Gastrocnemius medialis (tissue), 4 donors: ENCODE measurements at regions not wholly inside any gene's neighbourhood (a gene's known extent, or its start where the extent isn't known, plus 50 kb on each side); places are given as distances from the start of the nearest gene placed in this dataset.
A peak's percentile ranks its signal among the peaks of the same experiment; 100 is the strongest.

Experiments used
- ATAC-seq, 2 donors: fragments of 150-250 bp; one replicate each; pipeline ENCODE4 v1.9.1; 2016
- DNase-seq, 2 donors: peaks; one replicate each; pipeline ENCODE4 v3.0.0-alpha.2; 2019
- H3K27ac ChIP-seq, 4 donors: fragments of 200-600 bp; sonication (generic); 1 replicate in 1 of 4; 2 replicates in 3 of 4; pipeline ENCODE4 v1.5.1; 2016 to 2018; ENCODE audit warnings: mild to moderate bottlenecking in 2 of 4, moderate library complexity in 1 of 4
- H3K27me3 ChIP-seq, 3 donors: fragments of 200-600 bp; sonication (generic) in 2 of 3; 1 replicate in 1 of 3; 2 replicates in 2 of 3; pipeline versions ENCODE4 v1.5.1 to v1.6.0; 2016 to 2019; ENCODE audit warnings: mild to moderate bottlenecking in 1 of 3, moderate library complexity in 1 of 3
- H3K36me3 ChIP-seq, 2 donors: fragments of 200-600 bp; sonication (generic) in 1 of 2; one replicate each; pipeline ENCODE4 v1.5.1; 2017 to 2018
- H3K4me1 ChIP-seq, 2 donors: fragments of 200-600 bp; sonication (generic) in 1 of 2; one replicate each; pipeline ENCODE4 v1.5.1; 2016 to 2017; ENCODE audit warnings: mild to moderate bottlenecking in 2 of 2
- H3K4me3 ChIP-seq, 4 donors: fragments of 200-600 bp; sonication (generic) in 3 of 4; 1 replicate in 1 of 4; 2 replicates in 3 of 4; pipeline ENCODE4 v1.5.1; 2016 to 2019; ENCODE audit warnings: mild to moderate bottlenecking in 2 of 4
- H3K9me3 ChIP-seq, 3 donors: fragments of 200-600 bp; sonication (generic) in 2 of 3; 1 replicate in 1 of 3; 2 replicates in 2 of 3; pipeline ENCODE4 v1.5.1; 2016 to 2019
- POLR2A ChIP-seq, 2 donors: fragments of 450-650 bp; IDR thresholded peaks; one replicate each; pipeline ENCODE4 v1.6.1; 2017; ENCODE audit warnings: antibody characterized with exemption in 2 of 2, mild to moderate bottlenecking in 2 of 2, moderate library complexity in 2 of 2
- in situ Hi-C, 4 donors: fragments of 200-750 bp; cut with MboI; loops; one replicate each; pipeline versions ENCODE4 v1.15.0 to v1.8.0; 2017; ENCODE audit warnings: low sequenced_read_pairs in 4 of 4
- intact Hi-C: fragments of 100-400 bp; cut with DNase I; formaldehyde crosslinking; loops from one replicate; pipeline ENCODE4 v1.15.1; 2023; ENCODE audit warnings: low total_unique reads
- TF ChIP-seq, protein P1 (sequence below), 5 experiments: fragments of 450-650 bp in 3 of 5; fragments of 200-600 bp in 2 of 5; sonication (generic) in 2 of 5; IDR thresholded peaks in 4 of 5; conservative IDR thresholded peaks in 1 of 5; 1 replicate in 4 of 5; 2 replicates in 1 of 5; pipeline ENCODE4 v1.5.1; 2016 to 2019; ENCODE audit warnings: antibody characterized with exemption in 5 of 5, mild to moderate bottlenecking in 3 of 5, moderate library complexity in 3 of 5

DNA sequence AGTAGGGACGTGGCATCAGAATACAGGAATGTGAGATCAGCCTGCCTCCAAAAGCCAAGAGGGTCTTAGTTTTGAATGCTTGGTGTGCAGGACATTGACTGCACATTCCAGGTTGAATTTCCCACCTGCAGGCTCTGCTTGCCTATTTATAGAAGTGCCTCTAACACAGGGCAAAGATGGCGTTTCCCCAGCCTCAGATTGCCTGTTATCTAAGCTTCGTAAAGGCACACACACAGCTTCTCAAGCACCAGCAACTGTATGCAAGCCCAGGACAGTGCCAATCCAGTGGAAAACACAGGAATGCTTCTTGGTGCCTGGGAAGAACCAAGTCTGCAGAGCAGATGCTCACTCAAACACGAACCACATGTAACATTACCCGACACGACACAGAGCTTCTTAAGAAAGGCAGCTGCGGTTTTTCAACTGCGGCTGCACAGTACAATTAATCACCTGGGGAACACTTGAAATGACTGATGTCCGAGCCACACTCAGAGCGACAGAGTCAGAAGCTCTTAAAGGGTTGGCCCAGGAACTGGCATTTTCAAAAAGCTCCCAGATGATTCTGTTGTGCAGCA, 90.0 kb upstream of the ANKRD34C start:
- in situ Hi-C loops (loop anchor here in 3 of 4 donors (25.0 kb wide), 3 partner anchors 280 to 555 kb away; partner anchors contain the start of gene CHRNB4 (in 1 of the 3)), intact Hi-C loops (no loop called here)

DNA sequence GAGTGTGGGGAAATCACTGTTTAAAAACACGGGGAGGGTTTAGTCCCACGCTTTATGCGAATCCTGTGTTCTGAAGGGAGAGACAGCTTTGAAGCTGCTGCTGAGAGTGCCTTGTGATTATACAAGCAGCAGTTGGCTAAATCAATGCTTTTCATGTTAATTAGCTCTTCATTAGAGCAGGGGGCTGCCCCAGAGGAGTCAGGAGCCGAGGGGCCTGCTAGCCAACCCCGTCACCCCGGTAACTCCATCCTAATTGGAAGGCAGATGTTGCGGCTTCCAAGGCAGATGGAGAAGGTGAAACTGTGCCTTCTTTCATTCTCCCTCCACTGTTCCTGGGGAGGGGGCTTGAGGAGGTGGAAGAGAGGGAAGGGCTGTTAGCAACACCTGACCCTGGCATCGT, 92.4 kb upstream of the ANKRD34C start:
- Histone ChIP-seq H3K27me3 (peaks cover 0 to 2% (median 0%) of the 10 kb centered on the region in 3 donors), H3K27ac (no peak overlapping the region), H3K4me3 (no peak overlapping the region), H3K9me3 (no peaks in the 10 kb centered on the region), H3K4me1 (no peaks in the 10 kb centered on the region), H3K36me3 (no peaks in the 10 kb centered on the region)
- TF ChIP-seq, protein P1, sequence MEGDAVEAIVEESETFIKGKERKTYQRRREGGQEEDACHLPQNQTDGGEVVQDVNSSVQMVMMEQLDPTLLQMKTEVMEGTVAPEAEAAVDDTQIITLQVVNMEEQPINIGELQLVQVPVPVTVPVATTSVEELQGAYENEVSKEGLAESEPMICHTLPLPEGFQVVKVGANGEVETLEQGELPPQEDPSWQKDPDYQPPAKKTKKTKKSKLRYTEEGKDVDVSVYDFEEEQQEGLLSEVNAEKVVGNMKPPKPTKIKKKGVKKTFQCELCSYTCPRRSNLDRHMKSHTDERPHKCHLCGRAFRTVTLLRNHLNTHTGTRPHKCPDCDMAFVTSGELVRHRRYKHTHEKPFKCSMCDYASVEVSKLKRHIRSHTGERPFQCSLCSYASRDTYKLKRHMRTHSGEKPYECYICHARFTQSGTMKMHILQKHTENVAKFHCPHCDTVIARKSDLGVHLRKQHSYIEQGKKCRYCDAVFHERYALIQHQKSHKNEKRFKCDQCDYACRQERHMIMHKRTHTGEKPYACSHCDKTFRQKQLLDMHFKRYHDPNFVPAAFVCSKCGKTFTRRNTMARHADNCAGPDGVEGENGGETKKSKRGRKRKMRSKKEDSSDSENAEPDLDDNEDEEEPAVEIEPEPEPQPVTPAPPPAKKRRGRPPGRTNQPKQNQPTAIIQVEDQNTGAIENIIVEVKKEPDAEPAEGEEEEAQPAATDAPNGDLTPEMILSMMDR (IDR thresholded peaks at IDR 0.05 in 4 of 5, conservative IDR thresholded peaks at IDR 0.05 in 1 of 5): no peak
- DNase-seq (no peak), ATAC-seq (no peak)
- intact Hi-C loops: no loop called here
- in situ Hi-C loops: loop anchor here in 3 of 4 donors (25.0 kb wide), 3 partner anchors 278 to 553 kb away; partner anchors contain the start of gene CHRNB4 (in 1 of the 3)

More for the DNA sequence above, 90.0 kb upstream of the ANKRD34C start:
- no peak for DNase-seq
- Histone ChIP-seq H3K4me3 (no peak overlapping the region), H3K9me3 (no peaks in the 10 kb centered on the region), H3K4me1 (no peaks in the 10 kb centered on the region), H3K36me3 (no peaks in the 10 kb centered on the region), H3K27me3 (peaks cover 0 to 5% (median 0%) of the 10 kb centered on the region in 3 donors), H3K27ac (no peak overlapping the region)
- no peak for TF ChIP-seq POLR2A (IDR thresholded peaks at IDR 0.05)
- TF ChIP-seq, protein P1 (IDR thresholded peaks at IDR 0.05 in 4 of 5, conservative IDR thresholded peaks at IDR 0.05 in 1 of 5): no peak
- ATAC-seq: peak in 1 of 2 donors; percentile 45

DNA sequence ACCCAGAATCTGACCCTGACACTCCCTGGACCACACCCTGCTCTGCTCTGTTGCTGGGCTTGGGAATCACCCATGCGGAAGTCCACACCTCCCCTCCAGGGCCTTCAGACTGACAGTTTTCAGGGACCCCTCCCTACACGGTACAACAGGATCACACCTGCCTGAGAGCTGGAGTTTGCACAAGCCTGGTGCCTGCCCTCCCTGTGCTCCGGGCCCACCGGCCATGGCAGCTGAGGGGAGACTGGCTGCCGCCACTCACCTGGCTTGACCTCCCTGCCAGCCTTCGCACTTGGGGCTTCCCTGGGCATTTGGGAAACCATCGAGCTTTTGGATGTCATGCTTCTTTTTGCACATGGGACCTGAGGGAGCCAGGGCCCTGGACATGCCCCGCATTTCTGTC, 95.9 kb upstream of the ANKRD34C start:
- Histone ChIP-seq H3K27ac (no peak overlapping the region), H3K27me3 (no peaks in the 10 kb centered on the region), H3K4me1 (no peaks in the 10 kb centered on the region), H3K9me3 (no peaks in the 10 kb centered on the region), H3K4me3 (no peak overlapping the region), H3K36me3 (no peaks in the 10 kb centered on the region)
- no peak for TF ChIP-seq POLR2A (IDR thresholded peaks at IDR 0.05)
- TF ChIP-seq, protein P1 (IDR thresholded peaks at IDR 0.05 in 4 of 5, conservative IDR thresholded peaks at IDR 0.05 in 1 of 5): no peak
- DNase-seq (no peak), ATAC-seq (no peak)
- in situ Hi-C loops: loop anchor here (10.0 to 25.0 kb wide), 4 partner anchors 152 to 549 kb away; partner anchors contain the start of gene CHRNB4 (in 1 of the 4)
- intact Hi-C loops: no loop called here

DNA sequence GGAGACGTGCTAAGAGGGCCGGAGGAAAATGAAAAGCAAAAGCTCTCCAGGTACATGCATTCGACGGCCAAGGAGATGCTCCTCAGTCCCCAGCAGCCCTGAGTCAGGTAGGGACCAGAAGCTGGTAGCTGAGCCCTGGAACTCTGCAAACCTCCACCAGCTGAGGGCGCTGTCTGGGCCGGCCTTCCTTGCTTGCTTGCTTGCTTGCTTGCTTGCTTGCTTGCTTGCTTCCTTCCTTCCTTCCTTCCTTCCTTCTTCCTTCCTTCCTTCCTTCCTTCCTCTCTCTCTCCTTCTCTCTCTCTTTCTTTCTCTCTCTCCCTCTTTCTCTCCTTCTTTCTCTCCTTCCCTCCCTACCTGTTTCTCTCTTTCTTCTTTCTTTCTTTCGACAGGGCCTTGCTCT, 94.6 kb upstream of the RASGRF1 start:
- TF ChIP-seq, protein P1 (IDR thresholded peaks at IDR 0.05 in 4 of 5, conservative IDR thresholded peaks at IDR 0.05 in 1 of 5): no peak
- TF ChIP-seq POLR2A (IDR thresholded peaks at IDR 0.05): no peak
- intact Hi-C loops (no loop called here), in situ Hi-C loops (loop anchor here (10.0 to 25.0 kb wide), 4 partner anchors 150 to 548 kb away; partner anchors contain the start of gene CHRNB4 (in 1 of the 4))
- ATAC-seq (no peak), DNase-seq (no peak)
- no peak overlapping the region for H3K27ac ChIP-seq
- no peaks in the 10 kb centered on the region for H3K4me1 ChIP-seq
- H3K27me3 ChIP-seq: no peaks in the 10 kb centered on the region
- H3K36me3 ChIP-seq: no peaks in the 10 kb centered on the region
- H3K4me3 ChIP-seq: no peak overlapping the region
- H3K9me3 ChIP-seq: no peaks in the 10 kb centered on the region
